ENCODE measurements at regions not wholly inside any gene's neighbourhood (a gene's known extent, or its start where the extent isn't known, plus 50 kb on each side); places are given as distances from the start of the nearest gene placed in this dataset.

DNA sequence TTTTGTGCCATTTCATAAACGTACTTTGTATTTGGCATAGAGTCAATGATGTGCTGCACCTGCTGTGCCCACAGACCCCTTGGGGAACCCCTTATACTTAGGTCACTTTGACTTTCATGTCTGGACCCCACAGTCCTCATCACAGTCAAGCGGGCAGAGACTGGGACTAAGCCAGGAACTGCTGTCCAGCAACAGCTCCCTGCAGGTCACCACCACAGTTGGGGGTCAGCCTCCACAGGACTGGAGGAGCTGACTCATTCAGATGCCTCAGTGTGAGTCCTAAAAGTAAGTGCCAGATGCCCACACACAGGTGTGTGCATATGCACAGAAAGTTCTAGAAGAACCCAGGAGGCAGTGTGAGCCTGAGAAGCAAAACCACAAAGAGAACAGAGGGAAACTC is 339.8 kb downstream of the GABRB3 start:
- Mint-ChIP-seq H3K4me3 (no peak overlapping the region), H3K27ac (no peak overlapping the region), H3K4me1 (no peaks in the 10 kb centered on the region), H3K9me3 (ENCODE audit: low read depth) (peaks cover 10% of the 10 kb centered on the region), H3K36me3 (no peaks in the 10 kb centered on the region), H3K27me3 (no peaks in the 10 kb centered on the region)
- DNase-seq (no peak), ATAC-seq (no peak)
- CTCF ChIA-PET, result no interaction called here

DNA sequence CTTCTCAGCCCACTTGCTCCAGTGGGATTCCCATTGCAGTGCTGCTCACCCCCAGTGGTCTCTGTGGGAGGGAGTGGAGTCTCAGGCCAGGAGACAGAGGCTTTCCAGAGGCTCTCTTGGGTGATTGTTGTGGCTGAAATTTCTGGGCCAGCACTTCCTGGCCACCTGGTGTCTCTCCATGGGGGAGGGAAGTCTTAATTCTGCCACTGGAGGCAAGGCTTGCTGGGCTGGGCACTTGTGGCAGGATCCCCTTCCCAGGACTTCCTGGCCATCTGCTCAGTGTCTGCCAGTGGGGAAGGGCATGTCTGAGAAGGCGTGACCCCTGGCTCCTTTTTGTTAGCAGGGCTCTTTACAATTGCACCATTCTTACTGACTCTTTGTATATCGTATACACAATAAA is 351.8 kb downstream of the GABRB3 start:
- no peak for DNase-seq
- CTCF ChIA-PET, result no interaction called here
- no peak overlapping the region for H3K4me3 Mint-ChIP-seq
- no peaks in the 10 kb centered on the region for H3K4me1 Mint-ChIP-seq
- ATAC-seq, result no peak
- no peaks in the 10 kb centered on the region for H3K27me3 Mint-ChIP-seq
- peaks cover 9% of the 10 kb centered on the region for H3K9me3 Mint-ChIP-seq (ENCODE audit: low read depth)
- H3K27ac Mint-ChIP-seq, result no peak overlapping the region
- H3K36me3 Mint-ChIP-seq, result no peaks in the 10 kb centered on the region

DNA sequence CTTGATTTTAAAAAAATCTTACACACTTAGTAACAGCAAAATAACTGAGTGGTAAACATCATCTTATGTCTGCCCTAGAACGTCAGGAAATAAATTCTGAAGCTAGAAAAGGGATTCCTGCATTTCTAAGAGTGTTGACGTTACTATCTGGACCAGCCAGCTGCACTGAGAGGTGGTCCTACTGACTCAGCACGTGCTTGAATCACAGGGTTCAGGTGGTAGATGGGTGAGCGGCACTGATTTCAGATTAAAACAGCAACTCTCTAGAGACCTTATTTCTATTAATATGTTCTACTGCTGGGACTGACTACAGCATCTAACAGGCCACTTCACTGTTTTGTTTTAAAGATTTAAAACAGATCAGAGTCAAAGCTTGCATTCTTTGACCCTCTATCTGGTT is 377.2 kb downstream of the GABRB3 start:
- Mint-ChIP-seq H3K36me3 (no peaks in the 10 kb centered on the region), H3K27me3 (no peaks in the 10 kb centered on the region), H3K4me1 (no peaks in the 10 kb centered on the region), H3K4me3 (no peak overlapping the region), H3K27ac (no peak overlapping the region), H3K9me3 (ENCODE audit: low read depth) (peaks cover 1% of the 10 kb centered on the region)
- ATAC-seq, result no peak
- no peak for DNase-seq
- CTCF ChIA-PET, result no interaction called here

DNA sequence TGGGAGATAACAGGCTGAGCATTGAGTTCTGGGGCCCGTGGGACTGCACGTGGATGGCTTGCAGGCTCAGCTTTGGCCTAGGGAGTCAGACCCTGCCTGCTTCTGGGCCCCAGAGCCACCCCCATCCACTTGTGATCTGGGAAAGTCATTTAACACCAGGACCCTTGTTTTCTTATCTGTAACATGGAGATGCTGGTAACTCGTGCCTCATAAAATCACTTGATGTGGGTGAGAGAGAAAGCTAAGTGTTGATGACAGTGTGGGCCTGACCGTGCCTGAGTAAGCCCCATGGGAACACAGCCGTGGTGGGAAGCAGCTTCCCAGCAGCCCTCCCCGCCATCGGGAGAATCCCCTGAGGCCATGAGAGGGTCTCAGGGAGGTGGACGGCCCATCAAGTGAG is 378.1 kb downstream of the GABRB3 start:
- H3K4me3 Mint-ChIP-seq, result no peak overlapping the region
- no peaks in the 10 kb centered on the region for H3K4me1 Mint-ChIP-seq
- H3K36me3 Mint-ChIP-seq, result no peaks in the 10 kb centered on the region
- ATAC-seq (no peak), DNase-seq (no peak)
- H3K27me3 Mint-ChIP-seq, result no peaks in the 10 kb centered on the region
- no peak overlapping the region for H3K27ac Mint-ChIP-seq
- peaks cover 1% of the 10 kb centered on the region for H3K9me3 Mint-ChIP-seq (ENCODE audit: low read depth)
- CTCF ChIA-PET, result no interaction called here

DNA sequence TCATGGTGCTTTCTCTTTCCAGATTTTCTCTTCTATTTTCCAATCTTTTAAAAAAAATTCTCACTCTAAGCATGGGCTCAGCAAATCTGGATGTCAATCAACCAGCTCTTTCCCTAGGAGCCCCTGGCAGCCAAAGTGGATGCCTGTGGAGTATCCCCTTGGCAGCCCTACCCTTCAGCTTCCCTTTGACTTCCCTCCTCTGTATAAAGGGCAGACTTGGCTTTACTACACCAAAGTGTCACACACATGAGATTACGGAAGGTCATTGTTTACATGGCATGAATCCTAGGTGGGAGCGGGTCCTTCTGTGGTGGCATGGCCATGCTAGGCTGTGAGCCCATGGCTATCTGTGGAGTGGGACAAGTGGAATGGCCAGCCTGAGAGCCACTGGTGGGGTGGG is 379.9 kb downstream of the GABRB3 start:
- no peak for ATAC-seq
- peaks cover 8% of the 10 kb centered on the region for H3K9me3 Mint-ChIP-seq (ENCODE audit: low read depth)
- no peaks in the 10 kb centered on the region for H3K27me3 Mint-ChIP-seq
- CTCF ChIA-PET, result no interaction called here
- H3K27ac Mint-ChIP-seq, result no peak overlapping the region
- no peaks in the 10 kb centered on the region for H3K4me1 Mint-ChIP-seq
- no peak overlapping the region for H3K4me3 Mint-ChIP-seq
- no peaks in the 10 kb centered on the region for H3K36me3 Mint-ChIP-seq
- no peak for DNase-seq

DNA sequence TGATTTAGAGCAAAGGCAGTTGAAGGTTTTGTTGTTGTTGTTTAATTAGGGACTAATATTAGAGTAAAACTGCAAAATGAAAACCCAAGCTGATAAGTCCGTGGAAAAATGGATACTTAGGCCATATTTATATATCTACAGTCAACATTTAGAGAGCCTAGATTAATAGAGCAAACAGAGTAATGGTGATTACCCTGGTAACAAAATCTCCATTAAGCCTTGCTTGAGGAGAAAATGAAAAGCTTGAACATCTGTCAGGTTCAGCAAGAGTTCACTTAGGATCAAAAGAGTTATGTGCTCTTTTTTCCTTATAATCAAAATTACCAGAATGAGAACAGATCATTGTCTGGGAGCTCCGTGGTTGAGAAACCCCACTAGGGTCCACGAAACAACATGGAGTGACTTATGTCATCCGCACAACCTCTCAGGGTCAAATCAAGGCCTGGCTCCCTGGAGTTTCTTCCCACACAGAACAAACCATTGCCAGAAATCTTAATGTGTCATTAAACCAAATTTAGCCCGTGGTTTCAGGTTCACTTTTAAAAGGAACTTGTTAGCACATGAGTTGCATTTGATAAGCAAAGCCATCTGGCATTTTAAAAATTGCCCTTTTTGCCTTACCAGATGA is 381.2 kb downstream of the GABRB3 start:
- Mint-ChIP-seq H3K36me3 (no peaks in the 10 kb centered on the region), H3K9me3 (ENCODE audit: low read depth) (peaks cover 13% of the 10 kb centered on the region), H3K27me3 (no peaks in the 10 kb centered on the region), H3K27ac (no peak overlapping the region), H3K4me3 (no peak overlapping the region), H3K4me1 (no peaks in the 10 kb centered on the region)
- CTCF ChIA-PET, result no interaction called here
- ATAC-seq (no peak), DNase-seq (no peak)

DNA sequence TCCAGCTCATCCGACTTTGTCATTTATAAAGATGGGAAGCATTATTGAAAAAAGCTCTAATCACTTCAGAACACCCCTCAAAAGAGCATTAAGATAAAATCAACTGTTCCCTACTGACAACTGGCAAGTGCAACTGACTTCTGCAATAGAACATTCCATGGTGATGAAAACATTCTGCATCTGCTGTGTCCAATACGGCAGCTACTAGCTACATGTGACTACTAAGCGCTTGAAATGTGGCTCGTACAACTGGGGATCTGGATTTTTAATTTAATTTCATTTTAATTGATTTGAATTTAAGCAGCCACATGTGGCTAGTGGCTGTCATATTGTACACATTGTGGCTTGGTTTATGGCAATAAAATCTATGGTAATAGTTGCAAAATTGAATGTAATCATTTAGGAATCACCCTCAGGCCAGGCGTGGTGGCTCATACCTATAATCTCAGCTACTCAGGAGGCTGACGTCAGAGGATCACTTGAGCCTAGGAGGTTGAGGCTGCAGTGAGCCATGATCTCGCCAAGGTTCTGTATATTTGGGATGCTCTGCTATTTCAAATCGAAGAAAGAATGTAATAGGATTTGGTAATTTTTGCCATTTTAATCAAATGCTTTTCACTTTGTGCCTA is 390.3 kb downstream of the GABRB3 start:
- CTCF ChIA-PET, result no interaction called here
- ATAC-seq (no peak), DNase-seq (no peak)
- no peaks in the 10 kb centered on the region for H3K27me3 Mint-ChIP-seq
- no peak overlapping the region for H3K27ac Mint-ChIP-seq
- peaks cover 13% of the 10 kb centered on the region for H3K9me3 Mint-ChIP-seq (ENCODE audit: low read depth)
- no peaks in the 10 kb centered on the region for H3K36me3 Mint-ChIP-seq
- no peaks in the 10 kb centered on the region for H3K4me1 Mint-ChIP-seq
- H3K4me3 Mint-ChIP-seq, result no peak overlapping the region

DNA sequence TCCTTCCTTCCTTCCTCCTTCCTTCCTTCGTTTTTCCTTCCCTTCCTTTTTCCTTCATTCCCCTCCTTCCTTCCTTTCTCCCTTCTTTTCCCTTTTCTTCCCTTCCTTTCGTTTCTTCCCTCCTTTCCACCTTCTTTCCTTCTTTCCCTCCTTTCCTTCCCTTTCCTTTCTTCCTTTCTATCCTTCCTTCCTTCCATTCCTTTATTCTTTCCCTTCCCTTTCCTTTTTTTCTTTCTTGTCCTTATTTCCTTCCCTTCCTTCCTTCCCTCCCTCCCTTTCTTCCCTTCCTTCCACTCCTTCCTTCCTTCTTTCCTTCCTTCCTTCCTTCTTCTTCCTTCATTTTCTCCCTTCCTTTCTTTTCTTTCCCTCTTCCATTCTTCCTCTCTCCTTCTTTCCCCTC is 394.6 kb downstream of the GABRB3 start:
- H3K36me3 Mint-ChIP-seq, result no peaks in the 10 kb centered on the region
- no peak for ATAC-seq
- H3K9me3 Mint-ChIP-seq (ENCODE audit: low read depth), result peaks cover 17% of the 10 kb centered on the region
- no peak overlapping the region for H3K4me3 Mint-ChIP-seq
- DNase-seq, result no peak
- no peaks in the 10 kb centered on the region for H3K27me3 Mint-ChIP-seq
- CTCF ChIA-PET, result no interaction called here
- no peak overlapping the region for H3K27ac Mint-ChIP-seq
- no peaks in the 10 kb centered on the region for H3K4me1 Mint-ChIP-seq

DNA sequence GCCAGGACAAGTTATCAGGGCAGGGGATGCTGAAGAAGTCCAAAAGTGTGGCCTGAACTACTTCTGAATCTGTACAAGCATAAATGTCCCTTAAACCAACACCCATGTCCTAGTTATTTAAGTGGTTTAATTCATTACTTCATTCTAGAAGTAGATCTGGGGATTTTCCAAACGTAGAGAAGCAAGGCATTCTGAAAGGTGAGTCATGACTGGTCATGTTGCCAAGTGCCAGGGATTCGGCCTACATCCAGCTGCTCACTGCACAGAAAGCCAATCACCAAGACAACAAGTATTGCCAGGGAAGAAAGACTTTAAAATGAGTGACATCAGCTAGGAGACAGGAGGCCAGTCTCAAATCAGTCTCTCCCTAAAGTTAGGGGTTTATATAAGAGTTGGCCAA is 396.6 kb downstream of the GABRB3 start:
- no peak overlapping the region for H3K4me3 Mint-ChIP-seq
- no peaks in the 10 kb centered on the region for H3K36me3 Mint-ChIP-seq
- no peaks in the 10 kb centered on the region for H3K4me1 Mint-ChIP-seq
- DNase-seq (no peak), ATAC-seq (no peak)
- H3K9me3 Mint-ChIP-seq (ENCODE audit: low read depth), result peaks cover 21% of the 10 kb centered on the region
- CTCF ChIA-PET, result no interaction called here
- H3K27me3 Mint-ChIP-seq, result no peaks in the 10 kb centered on the region
- no peak overlapping the region for H3K27ac Mint-ChIP-seq

DNA sequence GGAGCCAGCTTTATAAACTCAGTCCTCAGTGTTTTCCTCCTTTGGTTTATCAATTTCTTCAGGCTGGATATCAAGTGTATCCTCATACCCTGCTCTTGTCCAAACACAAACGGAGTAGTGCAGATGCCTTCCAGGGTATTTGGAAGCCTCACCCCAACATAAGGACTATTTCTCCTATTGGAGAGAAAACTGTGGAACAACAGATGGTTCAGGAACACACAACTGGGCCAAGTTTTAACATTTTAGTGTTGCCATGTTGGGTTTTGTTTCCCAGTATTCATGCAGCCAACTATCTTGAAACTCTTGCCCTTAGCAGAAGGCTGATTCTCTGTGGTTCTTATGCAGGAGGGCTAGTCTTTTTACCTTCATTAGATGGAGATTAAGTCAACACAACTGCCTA is 398.1 kb downstream of the GABRB3 start:
- peaks cover 27% of the 10 kb centered on the region for H3K9me3 Mint-ChIP-seq (ENCODE audit: low read depth)

DNA sequence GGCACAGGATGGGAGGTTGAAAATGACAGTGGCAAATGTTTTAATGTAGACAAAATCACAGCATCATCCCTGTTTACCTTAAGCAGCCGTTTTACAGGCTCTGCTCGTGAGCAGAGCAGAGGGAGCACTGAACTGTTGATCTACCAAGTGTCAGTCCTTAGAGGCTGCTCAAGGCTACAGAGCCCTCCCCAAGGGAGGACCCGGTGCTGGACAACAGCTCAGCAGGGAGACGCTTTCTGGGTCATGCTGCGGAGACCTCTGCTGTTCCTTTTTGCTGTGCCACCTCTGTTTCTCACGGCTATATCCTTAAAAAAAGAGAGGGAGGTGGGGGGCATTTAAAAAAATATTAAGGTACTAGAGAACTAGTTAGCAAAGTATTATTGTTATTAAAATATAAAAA is 400.2 kb downstream of the GABRB3 start:
- Mint-ChIP-seq H3K27me3 (no peaks in the 10 kb centered on the region), H3K36me3 (no peaks in the 10 kb centered on the region), H3K4me1 (no peaks in the 10 kb centered on the region), H3K27ac (no peak overlapping the region), H3K4me3 (no peak overlapping the region), H3K9me3 (ENCODE audit: low read depth) (peaks cover 26% of the 10 kb centered on the region)
- ATAC-seq (no peak), DNase-seq (no peak)
- CTCF ChIA-PET, result no interaction called here

More for the DNA sequence above, 398.1 kb downstream of the GABRB3 start:
- Mint-ChIP-seq H3K27ac (no peak overlapping the region), H3K4me3 (no peak overlapping the region), H3K36me3 (no peaks in the 10 kb centered on the region), H3K27me3 (no peaks in the 10 kb centered on the region), H3K4me1 (no peaks in the 10 kb centered on the region)
- no peak for ATAC-seq
- CTCF ChIA-PET, result no interaction called here
- DNase-seq, result no peak

DNA sequence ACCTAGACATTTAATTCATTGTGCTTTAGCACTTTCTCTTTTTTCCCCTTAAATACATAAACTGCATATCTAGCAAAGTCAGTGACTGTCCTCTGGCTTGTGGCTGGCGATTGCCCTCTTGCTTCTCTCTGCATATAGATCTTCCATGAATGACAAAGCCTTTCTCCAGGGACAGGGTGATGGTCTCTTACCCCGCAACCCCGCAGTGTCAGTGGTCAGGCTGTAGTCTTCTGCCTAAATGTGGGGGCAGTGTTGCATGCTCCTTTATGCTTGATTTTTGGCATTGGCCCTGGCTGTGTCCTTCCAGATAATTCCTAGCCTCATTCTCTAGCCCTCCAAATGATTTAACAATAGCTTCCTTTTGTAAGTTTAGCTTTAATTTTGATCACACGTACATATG is 407.8 kb downstream of the GABRB3 start:
- Mint-ChIP-seq H3K9me3 (ENCODE audit: low read depth) (peaks cover 7% of the 10 kb centered on the region), H3K27me3 (no peaks in the 10 kb centered on the region), H3K27ac (no peak overlapping the region), H3K4me3 (no peak overlapping the region), H3K4me1 (no peaks in the 10 kb centered on the region), H3K36me3 (no peaks in the 10 kb centered on the region)
- CTCF ChIA-PET, result no interaction called here
- no peak for ATAC-seq
- DNase-seq, result no peak

DNA sequence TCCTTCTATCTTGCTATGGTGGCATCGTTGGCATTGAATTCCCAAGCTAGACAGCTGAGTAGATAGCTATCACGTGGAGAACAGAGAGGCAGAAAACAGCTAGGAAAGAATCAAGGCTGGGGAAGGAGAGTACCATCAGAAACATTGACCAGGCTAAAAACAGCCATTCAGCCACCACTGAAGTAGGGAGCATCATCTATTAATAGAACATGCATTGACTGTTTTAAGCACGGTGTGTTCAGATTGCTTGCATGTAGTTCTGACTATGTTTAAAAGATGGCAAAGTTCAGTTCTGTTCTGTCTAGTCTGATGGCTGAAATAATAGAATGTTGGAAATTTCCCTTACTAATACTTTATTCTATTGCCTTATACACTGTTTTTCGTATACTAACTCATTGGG is 413.0 kb downstream of the GABRB3 start:
- DNase-seq (no peak), ATAC-seq (no peak)
- H3K36me3 Mint-ChIP-seq, result no peaks in the 10 kb centered on the region
- no peak overlapping the region for H3K27ac Mint-ChIP-seq
- no peaks in the 10 kb centered on the region for H3K4me1 Mint-ChIP-seq
- CTCF ChIA-PET, result no interaction called here
- peaks cover 4% of the 10 kb centered on the region for H3K9me3 Mint-ChIP-seq (ENCODE audit: low read depth)
- H3K27me3 Mint-ChIP-seq, result no peaks in the 10 kb centered on the region
- H3K4me3 Mint-ChIP-seq, result no peak overlapping the region

DNA sequence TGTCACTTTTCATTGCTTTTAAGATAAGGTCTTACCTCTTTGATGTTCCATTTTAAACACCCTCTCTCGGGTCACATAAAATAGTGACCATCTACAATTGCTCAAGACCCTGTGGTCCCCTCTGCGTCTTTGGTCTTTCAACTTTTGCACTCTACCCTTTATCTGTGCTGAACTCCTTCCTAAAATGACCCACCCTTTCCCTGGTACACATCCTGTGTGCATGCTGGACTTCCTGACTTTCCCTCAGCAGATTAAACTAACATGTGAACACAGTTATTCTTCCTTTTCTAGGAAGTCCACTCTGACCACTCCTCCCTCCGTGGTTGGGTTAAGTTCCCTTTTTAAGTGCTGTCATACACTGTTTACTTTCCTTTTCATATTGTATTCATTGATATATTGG is 414.2 kb downstream of the GABRB3 start:
- CTCF ChIA-PET, result no interaction called here
- ATAC-seq, result no peak
- H3K4me1 Mint-ChIP-seq, result no peaks in the 10 kb centered on the region
- H3K27me3 Mint-ChIP-seq, result no peaks in the 10 kb centered on the region
- H3K9me3 Mint-ChIP-seq (ENCODE audit: low read depth), result peaks cover 4% of the 10 kb centered on the region
- DNase-seq, result no peak
- no peak overlapping the region for H3K4me3 Mint-ChIP-seq
- no peak overlapping the region for H3K27ac Mint-ChIP-seq
- no peaks in the 10 kb centered on the region for H3K36me3 Mint-ChIP-seq

DNA sequence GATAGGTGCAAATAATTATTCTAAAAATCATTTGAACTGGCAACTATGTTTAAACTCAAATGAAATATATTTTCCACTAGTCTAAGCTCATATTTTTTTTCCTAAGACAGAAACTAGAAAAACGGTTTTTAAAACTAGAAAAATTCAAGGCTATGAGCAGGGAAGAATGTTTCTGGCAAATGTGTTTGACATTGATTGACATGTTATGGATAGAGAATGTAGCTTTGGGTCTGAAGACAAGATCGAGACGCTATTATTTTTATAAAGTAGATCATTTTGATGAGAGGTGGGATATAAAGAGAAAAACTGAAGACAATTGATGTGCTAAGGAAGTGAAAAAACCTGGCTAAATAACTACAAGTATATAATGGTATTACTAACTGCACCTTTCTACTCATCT is 415.2 kb downstream of the GABRB3 start:
- no peak for DNase-seq
- no peak for ATAC-seq
- CTCF ChIA-PET, result no interaction called here
- Mint-ChIP-seq H3K36me3 (no peaks in the 10 kb centered on the region), H3K27ac (no peak overlapping the region), H3K9me3 (ENCODE audit: low read depth) (peaks cover 5% of the 10 kb centered on the region), H3K27me3 (no peaks in the 10 kb centered on the region), H3K4me3 (no peak overlapping the region), H3K4me1 (no peaks in the 10 kb centered on the region)
